GM20431 (cell line): ENCODE measurements at regions not wholly inside any gene's neighbourhood (a gene's known extent, or its start where the extent isn't known, plus 50 kb on each side); places are given as distances from the start of the nearest gene placed in this dataset.

Experiments
- in situ Hi-C: fragments of 300-500 bp; cut with MseI, MboI; formaldehyde crosslinking; loops from one replicate; pipeline ENCODE4 v1.15.0; 2020; ENCODE audit warnings: low sequenced_read_pairs; ENCODE audit not compliant: unreplicated experiment

DNA sequence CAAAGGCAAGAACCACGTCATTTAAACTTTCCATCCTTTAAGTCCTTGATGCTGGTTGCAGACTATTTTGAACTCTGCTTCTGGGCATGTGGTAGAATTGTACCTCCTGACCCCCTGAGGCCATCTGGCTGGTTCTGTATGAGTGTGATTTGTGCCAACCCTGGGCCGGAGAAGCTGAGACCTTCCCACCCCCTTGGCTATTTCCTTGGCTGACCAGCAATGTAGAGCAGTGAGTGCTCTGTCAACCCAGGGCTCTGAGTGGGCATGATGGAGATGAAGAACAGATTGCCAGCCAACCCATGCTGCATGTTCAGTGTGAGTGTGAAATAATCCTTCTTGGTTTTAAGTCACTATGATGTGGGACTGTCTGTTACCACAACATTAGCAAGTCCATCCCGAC lies 82.1 kb upstream of the RASGRP1 start:
- in situ Hi-C loops, result no loop called here

DNA sequence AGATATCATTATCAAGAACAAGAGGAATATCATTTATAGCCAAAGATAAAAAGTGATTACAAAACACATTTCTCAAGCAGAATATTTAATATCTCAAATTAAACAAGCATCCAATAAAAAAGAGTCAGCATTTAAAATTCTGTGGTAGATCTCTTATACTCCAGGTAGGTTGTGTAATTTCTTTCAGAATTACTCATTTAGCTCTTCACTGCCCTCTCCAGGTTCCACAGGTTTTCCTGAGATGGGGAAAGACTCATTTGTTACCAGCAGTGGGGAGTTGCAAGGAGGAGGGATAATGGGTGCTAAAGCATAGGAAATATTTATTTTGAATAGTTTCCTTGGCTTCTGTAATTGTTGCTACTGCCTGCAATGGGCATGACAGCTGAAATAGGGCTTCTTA lies 83.1 kb upstream of the RASGRP1 start:
- in situ Hi-C loops, result no loop called here

GRCh38 chr15:38648121-38648843 lies 83.7 kb upstream of the RASGRP1 start:
- in situ Hi-C loops, result no loop called here

DNA sequence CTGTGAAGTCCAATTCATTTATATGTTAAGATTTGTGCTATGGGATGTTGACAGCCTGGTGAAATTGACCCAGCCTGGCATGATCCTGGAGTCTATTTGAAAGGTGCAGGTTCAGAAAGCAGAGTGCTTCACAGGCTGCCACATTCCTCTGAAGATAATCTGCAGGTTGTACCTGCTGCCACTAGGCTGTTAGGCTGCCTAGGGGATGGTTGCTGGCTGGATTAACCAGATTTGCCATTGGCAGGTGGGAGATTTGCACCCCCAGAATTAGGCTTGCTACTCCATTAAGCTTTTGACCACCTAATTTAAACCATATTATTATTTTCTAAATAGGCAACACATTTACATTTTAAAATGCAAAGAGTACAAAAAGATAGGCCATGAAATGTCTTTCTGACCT lies 85.8 kb upstream of the RASGRP1 start:
- in situ Hi-C loops, result no loop called here

DNA sequence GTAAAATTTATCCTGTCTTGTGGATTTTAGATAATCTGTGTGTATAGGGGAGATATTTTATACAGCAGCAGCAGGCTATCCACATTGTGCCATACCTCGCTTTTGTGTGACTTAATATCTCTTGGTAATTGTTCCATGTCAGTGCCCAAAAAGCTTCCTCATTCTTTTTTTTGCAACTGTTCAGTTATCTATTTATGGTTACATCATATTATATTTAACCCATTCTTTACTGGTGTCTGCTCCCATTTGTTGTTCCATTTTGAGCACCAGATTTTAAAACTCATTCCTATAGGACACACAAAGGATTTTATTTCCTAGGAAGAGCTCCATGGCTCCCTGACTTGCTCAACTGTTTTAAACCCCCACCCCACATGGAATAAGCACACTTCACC lies 86.3 kb upstream of the RASGRP1 start:
- in situ Hi-C loops, result no loop called here

GRCh38 chr15:38651328-38652038 lies 86.9 kb upstream of the RASGRP1 start:
- in situ Hi-C loops, result no loop called here

GRCh38 chr15:38652183-38652794 lies 87.7 kb upstream of the RASGRP1 start:
- in situ Hi-C loops, result no loop called here

DNA sequence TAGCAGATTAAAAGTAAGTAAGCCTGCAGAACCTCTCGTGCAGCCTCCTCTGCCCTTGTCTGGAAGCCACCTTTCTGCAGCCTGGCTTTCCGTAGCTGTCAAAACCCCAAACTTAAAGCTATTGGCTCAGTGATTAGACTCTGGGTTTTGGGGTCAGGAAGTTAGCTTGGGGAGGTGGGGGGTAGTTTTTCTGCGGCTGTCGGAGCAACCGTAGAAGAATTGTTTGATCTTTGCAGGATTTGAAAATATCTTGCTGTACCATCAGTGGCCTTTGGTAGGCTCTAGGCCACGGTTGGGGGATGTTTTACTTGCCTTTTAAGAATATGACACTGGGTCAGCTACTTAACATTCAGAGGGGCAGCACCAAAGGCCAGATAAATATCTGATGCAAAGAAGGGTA lies 88.4 kb upstream of the RASGRP1 start:
- in situ Hi-C loops, result no loop called here

GRCh38 chr15:38658431-38658830 lies 93.8 kb upstream of the RASGRP1 start:
- in situ Hi-C loops, result no loop called here

GRCh38 chr15:38660738-38661137 lies 96.1 kb upstream of the RASGRP1 start:
- in situ Hi-C loops, result no loop called here

GRCh38 chr15:38662033-38662802 lies 97.6 kb upstream of the RASGRP1 start:
- in situ Hi-C loops, result no loop called here

- in situ Hi-C loops, result no loop called here
These were observed 98.2 kb upstream of the RASGRP1 start for GRCh38 chr15:38662805-38663204.

- in situ Hi-C loops, result no loop called here
These were observed 101.1 kb upstream of the RASGRP1 start for GRCh38 chr15:38665586-38666305.

GRCh38 chr15:38666865-38667510 lies 102.4 kb upstream of the RASGRP1 start:
- in situ Hi-C loops, result no loop called here

- in situ Hi-C loops, result no loop called here
These were observed 103.6 kb upstream of the RASGRP1 start for GRCh38 chr15:38667890-38668850.

- in situ Hi-C loops, result no loop called here
These were observed 104.3 kb upstream of the RASGRP1 start for GRCh38 chr15:38668898-38669391.

- in situ Hi-C loops, result no loop called here
These were observed 105.8 kb upstream of the RASGRP1 start for GRCh38 chr15:38670128-38671005.
